Medulla oblongata (tissue), 1 donor: ENCODE measurements at regions not wholly inside any gene's neighbourhood (a gene's known extent, or its start where the extent isn't known, plus 50 kb on each side); places are given as distances from the start of the nearest gene placed in this dataset.
"Not testable (repeated sequence)": the region's sequence is repeated elsewhere in the genome, so short reads cannot be mapped to it uniquely, and the experiment has no call there.

Experiments
- DNase-seq: peaks from one replicate; pipeline ENCODE4 v3.0.0-alpha.2; 2015; ENCODE audit errors: extremely low spot score

- DNase-seq, result not testable (repeated sequence)
These were observed 75.0 kb downstream of the C9orf50 start for GRCh38 chr9:129545876-129546275.

DNA sequence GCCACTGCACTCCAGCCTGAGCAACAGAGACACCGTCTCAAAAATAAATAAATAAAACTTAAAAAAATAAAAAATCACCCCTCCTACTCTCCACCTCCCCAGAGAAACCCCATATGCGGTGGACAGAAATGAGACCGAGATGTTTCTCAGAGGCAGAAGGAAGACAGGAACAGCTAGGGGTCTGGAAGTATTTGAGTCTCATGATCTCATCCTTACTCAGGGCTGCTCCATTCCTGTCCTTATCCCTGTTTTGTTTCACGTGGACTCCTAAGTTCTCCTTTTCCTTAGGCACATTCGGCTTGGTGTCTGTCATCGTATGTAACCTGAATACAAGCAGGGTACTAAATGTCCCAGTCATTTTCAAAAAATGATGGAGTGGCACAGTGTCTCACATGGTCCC lies 76.1 kb downstream of the C9orf50 start:
- DNase-seq, result no peak

- DNase-seq, result no peak
These were observed 78.2 kb downstream of the C9orf50 start for GRCh38 chr9:129542741-129543140.

DNA sequence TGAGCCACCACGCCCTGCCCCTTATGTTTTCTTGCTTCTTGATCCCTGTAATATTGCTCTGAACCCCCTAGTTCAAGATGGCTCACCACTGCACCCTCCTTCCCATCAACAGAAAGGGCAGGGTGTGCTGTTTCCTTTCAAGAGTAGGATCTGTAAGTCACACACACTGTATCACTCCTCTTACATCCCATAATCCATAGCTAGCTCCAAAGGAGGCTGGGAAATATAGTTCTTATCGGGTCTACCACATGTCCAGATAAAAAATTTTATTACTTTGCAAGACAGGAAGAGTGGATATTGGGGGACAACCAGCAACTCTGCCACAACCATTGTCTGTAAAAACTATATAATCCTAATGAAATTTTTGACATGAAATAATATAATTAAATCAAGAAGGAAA lies 79.6 kb downstream of the C9orf50 start:
- DNase-seq, result no peak

- DNase-seq, result no peak
These were observed 81.5 kb downstream of the C9orf50 start for GRCh38 chr9:129539446-129539845.

GRCh38 chr9:129531860-129532402 lies 89.0 kb downstream of the C9orf50 start:
- DNase-seq, result not testable (repeated sequence)

DNA sequence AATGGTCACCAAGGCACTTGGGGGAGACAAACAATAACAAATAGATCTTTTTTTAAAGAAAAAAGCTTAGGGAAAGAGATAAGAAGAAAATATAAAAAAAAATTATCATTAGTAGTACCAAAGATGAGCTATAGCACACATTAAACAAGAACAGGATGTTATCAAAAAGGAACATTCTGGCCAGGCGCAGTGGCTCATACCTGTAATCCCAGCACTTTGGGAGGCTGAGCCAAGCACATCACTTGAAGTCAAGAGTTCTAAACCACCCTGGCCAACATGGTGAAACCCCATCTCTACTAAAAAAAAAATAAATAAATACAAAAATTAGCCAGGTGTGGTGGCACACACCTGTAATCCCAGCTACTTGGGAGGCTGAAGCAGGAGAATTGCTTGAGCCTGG lies 92.9 kb downstream of the C9orf50 start:
- not testable (repeated sequence) for DNase-seq

DNA sequence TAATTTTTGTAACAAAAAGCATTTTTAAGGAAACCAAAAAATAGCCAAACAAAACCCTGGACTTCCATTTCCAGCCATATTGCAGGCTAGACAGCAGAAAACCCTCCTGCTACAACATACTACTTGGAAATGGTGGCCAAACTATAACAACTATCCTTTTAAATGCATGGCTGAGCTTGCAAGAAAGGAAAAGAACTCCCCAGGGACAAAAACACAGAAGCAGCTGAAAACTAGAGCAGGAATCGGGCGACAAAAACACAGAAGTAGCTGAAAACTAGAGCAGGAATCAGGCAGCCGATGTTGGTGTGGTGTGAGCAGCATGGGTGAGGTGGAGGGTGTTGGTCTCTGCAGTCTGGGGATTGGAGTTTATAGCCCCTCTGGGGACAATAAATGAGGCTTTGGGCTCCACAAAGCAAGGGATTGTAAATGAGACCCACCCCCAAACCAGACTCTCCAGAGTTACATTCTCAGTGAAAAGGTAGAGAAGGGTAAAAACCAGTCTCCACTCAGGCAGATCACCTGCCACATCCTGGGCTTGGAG lies 95.2 kb downstream of the C9orf50 start:
- DNase-seq, result no peak

- DNase-seq, result no peak
These were observed 96.2 kb downstream of the C9orf50 start for GRCh38 chr9:129524582-129525270.

DNA sequence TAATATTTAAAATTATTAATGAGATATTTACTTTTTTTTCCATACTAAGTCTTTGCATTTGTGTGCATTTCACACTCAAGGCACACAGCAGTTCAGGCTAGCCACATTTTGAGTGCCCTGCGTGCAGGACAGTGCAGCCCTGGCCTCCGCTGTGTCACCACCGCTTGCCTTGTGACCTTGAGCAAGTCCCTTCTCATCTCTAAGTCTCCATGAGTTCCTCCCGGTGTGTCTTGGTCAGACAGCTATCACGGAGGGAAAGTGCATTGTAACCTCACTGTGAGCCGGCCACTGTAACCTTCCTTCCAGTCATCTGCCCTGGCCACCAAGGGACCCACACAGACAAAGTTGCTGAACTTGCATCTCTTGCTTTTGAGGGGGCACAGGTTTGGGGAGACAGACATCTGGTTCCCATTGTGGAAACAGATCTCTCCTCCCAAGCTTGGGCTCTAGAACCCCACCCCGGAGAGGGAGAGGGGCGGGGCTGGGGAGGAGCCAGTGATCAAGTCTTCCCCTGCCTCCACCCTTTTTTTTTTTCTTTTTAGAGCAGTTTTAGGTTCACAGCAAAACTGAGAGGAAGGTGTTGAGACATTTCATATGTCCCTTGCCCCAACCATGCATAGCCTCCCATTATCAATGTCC lies 96.8 kb downstream of the C9orf50 start:
- no peak for DNase-seq

GRCh38 chr9:129522351-129522750 lies 98.5 kb downstream of the C9orf50 start:
- DNase-seq, result no peak

DNA sequence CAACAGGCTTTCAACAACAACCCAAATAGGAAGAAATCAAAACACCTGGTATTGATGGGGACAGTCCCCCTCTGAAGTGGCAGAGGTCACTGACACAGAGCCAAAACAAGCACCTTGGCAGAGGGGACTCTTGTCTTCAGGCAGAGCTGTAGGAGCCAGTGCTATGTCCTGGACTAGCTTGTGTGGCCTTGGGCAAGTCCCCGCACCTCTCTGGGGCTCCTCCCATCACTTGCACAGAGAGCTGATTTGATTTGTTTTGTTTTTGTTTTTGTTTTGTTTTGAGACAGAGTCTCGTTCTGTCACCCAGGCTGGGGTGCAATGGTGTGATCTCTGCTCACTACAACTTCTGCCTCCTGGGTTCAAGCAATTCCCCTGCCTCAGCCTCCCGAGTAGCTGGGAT lies 100.8 kb downstream of the C9orf50 start:
- DNase-seq, result no peak

DNA sequence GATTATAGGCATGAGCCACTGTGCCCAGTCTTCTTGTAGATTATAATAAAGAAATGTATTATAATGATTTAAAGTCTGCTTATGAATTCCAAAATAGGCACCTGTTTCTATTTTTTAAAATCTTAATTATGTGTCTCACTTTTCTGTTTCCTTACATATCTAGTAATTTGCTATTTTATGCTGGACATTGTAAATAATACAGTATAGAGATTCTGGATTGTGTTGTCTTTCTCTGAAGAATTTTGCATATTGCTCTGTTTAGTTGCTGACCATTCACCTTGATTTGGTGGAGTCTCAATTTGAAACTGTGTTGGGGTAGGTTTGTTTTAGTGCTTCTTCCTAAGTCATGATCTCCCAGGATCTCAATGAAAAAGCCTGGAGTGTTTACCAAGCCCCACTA lies 102.8 kb downstream of the C9orf50 start:
- DNase-seq, result no peak

GRCh38 chr9:129517006-129517405 lies 103.9 kb downstream of the C9orf50 start:
- no peak for DNase-seq

GRCh38 chr9:129514891-129515290 lies 106.0 kb downstream of the C9orf50 start:
- no peak for DNase-seq

DNA sequence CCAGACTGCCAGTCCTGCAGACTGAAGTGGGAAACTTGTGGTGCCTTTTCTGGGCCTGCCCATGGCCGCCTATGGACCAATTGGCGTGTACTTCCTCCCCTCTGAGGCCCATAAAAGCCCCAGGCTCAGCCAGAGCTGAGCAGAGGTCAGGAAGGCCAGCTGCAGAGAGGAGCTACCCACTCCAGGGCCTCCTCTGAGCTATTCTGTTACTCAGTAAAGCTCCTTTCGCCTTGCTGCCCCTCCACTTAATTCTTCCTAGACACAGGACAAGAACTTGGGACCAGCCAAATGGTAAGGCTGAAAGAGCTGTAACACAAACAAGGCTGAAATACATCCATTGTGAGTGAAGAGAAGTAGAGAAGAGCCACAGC lies 106.4 kb downstream of the C9orf50 start:
- no peak for DNase-seq

DNA sequence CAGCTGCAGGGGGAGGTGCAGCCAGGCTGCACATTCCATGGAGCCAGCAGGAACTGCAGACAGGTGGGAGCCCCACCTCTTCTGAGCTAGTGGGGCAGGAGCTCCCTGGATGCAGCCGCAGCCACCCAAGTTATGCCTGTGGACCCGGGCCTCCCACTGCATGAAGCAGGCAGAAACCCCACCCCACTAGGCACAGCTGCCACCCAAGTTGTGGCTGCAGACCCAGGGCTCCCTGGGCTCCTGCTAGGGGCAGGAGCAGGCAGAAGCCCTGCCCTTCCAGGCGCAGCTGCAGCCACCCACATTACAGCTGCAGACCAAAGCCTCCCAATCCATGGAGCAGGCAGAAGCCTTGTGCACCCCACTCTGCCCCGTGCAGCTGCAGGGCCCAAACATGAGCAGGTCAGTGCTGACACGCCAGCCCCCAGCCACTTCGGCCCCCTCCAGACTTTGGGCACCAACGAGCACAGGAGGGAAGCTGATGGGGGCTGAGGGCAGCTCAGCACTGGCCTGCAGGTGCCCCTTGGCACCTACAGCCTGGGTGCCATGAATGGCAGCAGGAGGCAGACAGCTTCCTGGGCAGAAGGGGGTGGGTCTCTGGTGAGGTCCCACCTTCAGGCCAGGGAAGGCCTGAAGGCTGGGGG lies 106.9 kb downstream of the C9orf50 start:
- DNase-seq, result no peak

DNA sequence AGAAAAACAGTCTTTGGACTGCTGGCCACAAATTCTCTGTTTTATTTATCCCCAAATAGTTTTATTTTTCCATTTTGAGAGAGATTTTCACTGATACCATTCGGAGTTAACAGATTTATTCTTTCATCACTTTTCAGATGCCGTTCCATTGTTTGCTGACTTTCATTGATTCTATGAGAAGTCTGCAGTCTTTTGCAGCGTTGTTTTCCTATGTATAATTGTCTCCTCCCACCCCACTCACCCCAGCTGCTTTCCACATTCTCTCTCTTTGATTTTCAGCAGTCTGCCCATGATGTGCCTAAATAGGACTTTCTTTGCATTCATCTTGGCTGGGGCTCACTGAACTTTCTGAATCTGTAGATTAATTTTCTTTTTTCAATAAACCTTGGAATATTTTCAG lies 107.6 kb downstream of the C9orf50 start:
- DNase-seq, result no peak

GRCh38 chr9:129511285-129511900 lies 109.5 kb downstream of the C9orf50 start:
- no peak for DNase-seq

GRCh38 chr9:129509533-129509928 lies 111.4 kb downstream of the C9orf50 start:
- DNase-seq, result no peak

DNA sequence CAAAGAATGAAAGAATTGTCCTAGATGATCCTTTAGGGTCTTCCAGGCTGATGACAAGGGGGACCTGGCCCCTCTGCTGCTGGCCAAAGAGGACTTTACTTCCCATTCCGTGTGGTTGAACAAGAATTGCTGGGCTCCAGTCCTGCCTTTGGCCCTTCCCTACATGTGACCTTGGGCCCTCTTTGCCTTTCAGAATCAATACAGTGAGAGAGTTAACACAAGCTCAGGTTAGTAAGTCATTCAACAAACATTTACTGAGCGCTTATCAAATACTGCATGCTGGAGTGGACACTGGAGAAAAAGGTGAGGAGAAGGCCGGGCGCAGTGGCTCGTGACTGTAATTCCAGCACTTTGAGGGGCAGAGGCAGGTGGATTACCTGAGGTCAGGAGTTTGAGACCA lies 113.1 kb downstream of the C9orf50 start:
- DNase-seq, result no peak

DNA sequence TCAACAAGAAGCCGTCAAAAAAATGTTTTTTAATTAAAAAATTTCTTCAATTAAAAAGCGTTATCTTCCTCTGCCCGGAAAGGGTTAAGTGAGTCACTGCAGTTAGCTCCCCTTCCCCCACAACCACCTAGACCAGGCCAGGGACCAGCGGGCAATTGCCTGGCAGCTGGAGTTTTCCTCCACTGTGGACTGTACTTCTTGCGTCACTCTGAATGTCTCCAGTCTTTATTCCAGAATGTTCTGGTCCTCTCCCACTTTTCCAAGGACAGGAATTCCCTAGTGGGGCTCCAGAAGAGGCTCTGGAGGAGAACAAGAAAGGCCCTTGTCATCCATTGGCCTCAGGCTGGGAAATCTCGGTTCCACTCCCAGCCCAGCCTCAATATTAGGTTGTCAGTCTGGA lies 114.0 kb downstream of the C9orf50 start:
- peak; percentile 45 for DNase-seq
